ENCODE measurements at regions not wholly inside any gene's neighbourhood (a gene's known extent, or its start where the extent isn't known, plus 50 kb on each side); places are given as distances from the start of the nearest gene placed in this dataset.
"Not testable (repeated sequence)": the region's sequence is repeated elsewhere in the genome, so short reads cannot be mapped to it uniquely, and the experiment has no call there.

DNA sequence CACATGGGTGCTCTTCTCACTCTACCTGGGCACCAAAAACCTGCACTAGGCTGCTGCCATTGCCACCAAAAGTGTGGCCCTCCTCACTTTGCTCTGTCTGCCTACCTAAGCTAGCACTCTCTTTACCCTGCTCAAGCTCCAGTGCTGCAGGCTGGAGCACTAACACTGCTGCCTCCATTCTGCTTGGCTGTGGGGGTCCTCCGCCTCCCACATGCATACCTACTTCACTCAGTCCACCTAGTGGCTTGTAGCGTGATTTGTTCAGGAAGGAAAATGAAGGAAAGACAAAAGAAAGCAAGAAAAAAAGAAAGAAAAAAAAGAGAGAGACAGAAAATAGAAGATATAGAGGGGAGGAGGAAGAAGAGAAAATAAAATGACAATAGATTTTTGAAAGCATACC lies 1339.4 kb upstream of the CHAC2 start:
- H3K4me3 ChIP-seq (ENCODE audit: low read length), result no peak overlapping the region
- no peak for DNase-seq (ENCODE audit: low read depth, low spot score)

DNA sequence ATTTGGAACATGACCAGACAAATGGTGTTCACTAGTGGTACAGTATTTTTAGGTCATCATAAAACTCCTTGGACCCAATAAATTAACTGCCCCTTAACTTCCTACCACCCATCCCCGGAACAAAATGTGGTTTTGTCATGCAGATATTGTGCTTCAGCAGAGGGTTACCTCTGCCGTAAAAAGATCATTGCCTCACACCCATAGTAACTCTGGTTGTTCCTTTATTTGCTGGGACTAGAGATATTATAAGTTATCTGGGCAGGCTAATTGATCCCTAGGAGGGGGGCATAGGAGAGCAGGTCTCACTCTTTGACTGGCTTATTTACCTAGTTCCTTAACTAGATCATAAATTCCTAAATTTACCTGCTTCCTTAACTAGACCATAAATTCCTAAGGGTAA lies 1343.9 kb upstream of the CHAC2 start:
- DNase-seq (ENCODE audit: low read depth, low spot score), result no peak

DNA sequence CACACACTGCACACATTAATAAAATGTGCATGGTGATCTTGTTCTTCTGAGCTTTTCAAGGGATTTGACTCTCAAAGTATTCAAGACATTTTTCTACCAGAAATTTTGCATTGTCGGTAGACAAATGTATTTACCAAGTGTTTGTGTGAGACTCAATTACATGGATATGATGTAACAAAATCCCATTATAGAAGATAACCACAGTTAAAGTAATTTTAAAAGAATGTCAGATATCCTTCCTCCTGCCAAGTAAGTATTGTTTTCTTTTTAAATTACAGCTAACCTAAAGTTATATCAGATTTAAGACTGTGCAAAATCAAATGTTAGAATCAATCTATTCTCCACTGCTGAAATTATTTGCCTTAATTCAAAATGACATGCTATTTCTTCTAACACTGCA lies 1344.5 kb upstream of the CHAC2 start:
- DNase-seq (ENCODE audit: low read depth, low spot score), result no peak

More for the DNA sequence above, 1343.9 kb upstream of the CHAC2 start:
- no peak overlapping the region for H3K4me3 ChIP-seq (ENCODE audit: low read length)

GRCh38 chr2:52416340-52416739 lies 1351.3 kb upstream of the CHAC2 start:
- peak; percentile 4 for DNase-seq (ENCODE audit: low read depth, low spot score)
- no peak overlapping the region for H3K4me3 ChIP-seq (ENCODE audit: low read length)

More for the DNA sequence above, 1344.5 kb upstream of the CHAC2 start:
- H3K4me3 ChIP-seq (ENCODE audit: low read length), result no peak overlapping the region

DNA sequence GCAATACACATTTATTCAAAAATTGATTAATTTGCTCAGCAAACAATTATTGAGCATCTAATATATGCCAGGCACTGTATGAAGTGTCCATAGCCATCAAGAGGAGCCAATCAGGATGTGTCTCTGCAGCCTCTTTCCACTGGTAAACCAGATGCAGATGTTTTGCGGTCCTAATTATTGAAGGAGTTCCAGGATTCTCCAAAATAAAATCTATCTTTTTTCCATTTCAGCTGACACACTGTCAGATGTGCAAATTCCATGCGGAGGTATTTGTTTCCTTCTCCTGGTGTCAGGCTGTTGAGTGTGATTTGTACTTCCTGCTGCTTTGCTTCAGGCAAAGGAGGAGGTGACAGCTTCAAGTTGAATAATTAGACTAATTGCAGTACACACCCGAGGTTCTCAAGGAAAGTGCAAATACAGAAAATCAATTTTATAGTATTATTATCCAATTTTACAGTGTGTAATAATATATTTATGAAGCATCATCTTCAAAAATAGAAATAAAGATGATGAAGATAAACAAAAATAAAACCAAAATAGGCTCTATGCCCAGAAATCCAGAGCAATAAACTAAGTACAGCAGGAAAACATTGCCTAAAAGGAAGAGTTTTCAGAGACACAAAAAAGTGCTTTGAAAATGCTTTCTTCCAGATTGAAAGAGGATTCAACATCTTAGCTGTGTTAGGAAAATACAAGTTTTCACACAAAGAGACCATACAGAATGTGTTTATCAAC lies 1352.9 kb upstream of the CHAC2 start:
- DNase-seq (ENCODE audit: low read depth, low spot score), result no peak
- no peak overlapping the region for H3K4me3 ChIP-seq (ENCODE audit: low read length)

DNA sequence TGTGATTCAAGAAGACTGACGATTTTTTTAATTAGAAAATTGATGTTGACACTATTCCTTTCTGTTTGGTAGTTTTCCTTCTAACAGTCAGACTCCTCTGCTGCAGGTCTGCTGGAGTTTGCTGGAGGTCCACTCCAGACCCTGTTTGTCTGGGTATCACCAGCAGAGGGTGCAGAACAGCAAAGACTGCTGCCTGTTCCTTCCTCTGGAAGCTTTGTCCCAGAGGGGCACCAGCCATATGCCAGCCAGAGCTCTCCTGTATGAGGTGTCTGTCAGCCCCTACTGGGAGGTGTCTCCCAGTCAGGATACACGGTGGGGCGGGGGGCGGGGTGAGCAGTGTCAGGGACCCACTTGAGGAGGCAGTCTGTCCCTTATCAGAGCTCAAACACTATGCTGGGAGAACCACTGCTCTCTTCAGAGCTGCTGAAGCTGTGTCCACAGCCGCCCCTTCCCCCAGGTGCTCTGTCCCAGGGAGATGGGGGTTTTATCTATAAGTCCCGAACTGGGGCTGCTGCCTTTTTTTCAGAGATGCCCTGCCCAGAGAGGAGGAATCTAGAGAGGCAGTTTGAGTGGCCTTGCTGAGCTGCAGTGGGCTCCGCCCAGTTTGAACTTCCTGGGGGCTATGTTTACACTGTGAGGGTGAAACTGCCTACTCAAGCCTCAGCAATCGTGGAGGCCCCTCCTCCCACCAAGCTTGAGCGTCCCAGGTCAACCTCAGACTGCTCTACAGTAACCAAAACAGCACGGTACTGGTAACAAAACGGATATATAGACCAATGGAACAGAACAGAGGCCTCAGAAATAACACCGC lies 1358.1 kb upstream of the CHAC2 start:
- not testable (repeated sequence) for DNase-seq (ENCODE audit: low read depth, low spot score); H3K4me3 ChIP-seq (ENCODE audit: low read length)

DNA sequence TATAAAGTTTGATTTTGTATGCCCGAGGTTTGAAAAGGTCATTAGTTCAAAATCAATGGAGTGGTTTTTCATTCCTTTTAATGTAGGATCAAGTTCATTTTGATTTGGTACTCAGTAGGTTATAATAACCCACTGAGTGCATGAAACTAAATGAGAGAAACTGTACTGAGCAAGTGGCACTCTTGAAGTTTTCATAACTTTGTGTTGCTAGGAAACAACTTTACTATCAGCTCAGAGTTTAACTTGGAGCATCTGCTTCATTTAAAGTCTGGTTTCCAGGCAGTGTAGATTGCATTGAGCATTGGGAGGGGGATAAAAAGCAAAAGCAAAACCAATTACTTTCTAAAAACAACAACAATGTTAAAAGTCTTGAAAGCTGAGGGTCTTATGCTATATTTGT lies 1361.6 kb upstream of the CHAC2 start:
- DNase-seq (ENCODE audit: low read depth, low spot score), result no peak
- no peak overlapping the region for H3K4me3 ChIP-seq (ENCODE audit: low read length)

DNA sequence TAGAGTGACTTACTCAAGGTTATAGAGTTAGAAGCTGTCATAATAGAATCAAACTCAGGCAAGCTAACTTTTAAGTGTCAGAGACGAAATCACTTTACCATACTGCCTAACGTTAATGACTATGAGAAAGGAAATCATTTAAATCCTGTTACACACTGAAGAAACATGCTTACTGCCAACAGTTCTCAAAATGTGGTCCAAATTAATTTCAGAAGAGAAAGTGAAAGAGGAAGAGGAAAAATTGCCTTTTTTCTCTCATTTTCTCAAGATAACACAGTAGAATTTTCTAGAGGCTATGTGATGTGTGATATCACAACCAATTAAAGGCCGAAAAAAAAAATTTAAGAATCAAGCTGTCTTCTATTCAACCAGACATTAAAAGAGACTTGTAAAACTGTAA lies 1362.7 kb upstream of the CHAC2 start:
- DNase-seq (ENCODE audit: low read depth, low spot score), result no peak
- H3K4me3 ChIP-seq (ENCODE audit: low read length), result no peak overlapping the region

DNA sequence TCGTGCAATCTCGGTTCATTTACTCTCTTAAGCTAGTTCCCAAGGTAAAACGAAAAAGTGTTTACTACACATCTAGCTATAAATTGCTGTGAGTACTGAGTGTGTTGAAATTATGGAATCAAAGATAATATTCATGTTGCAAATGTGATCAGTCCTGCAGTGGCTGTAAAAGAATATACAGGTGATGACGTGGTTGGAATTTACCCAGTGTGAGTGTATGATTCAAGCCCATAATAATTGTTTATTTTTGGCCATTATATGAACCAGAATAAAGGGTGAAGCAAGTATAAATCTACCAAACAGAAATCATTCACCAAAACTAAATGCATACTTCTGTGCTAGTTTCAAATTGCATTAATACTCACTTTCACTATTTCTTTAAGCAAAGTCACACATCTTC lies 1363.6 kb upstream of the CHAC2 start:
- no peak overlapping the region for H3K4me3 ChIP-seq (ENCODE audit: low read length)
- DNase-seq (ENCODE audit: low read depth, low spot score), result no peak

- no peak overlapping the region for H3K4me3 ChIP-seq (ENCODE audit: low read length)
- no peak for DNase-seq (ENCODE audit: low read depth, low spot score)
These were observed 1365.5 kb upstream of the CHAC2 start for GRCh38 chr2:52402128-52402527.

GRCh38 chr2:52396836-52397235 lies 1364.9 kb upstream of the NRXN1 start:
- DNase-seq (ENCODE audit: low read depth, low spot score), result no peak
- H3K4me3 ChIP-seq (ENCODE audit: low read length), result no peak overlapping the region

- no peak for DNase-seq (ENCODE audit: low read depth, low spot score)
- no peak overlapping the region for H3K4me3 ChIP-seq (ENCODE audit: low read length)
These were observed 1364.0 kb upstream of the NRXN1 start for GRCh38 chr2:52395912-52396311.

- no peak for DNase-seq (ENCODE audit: low read depth, low spot score)
- H3K4me3 ChIP-seq (ENCODE audit: low read length), result no peak overlapping the region
These were observed 1359.7 kb upstream of the NRXN1 start for GRCh38 chr2:52391621-52392020.

DNA sequence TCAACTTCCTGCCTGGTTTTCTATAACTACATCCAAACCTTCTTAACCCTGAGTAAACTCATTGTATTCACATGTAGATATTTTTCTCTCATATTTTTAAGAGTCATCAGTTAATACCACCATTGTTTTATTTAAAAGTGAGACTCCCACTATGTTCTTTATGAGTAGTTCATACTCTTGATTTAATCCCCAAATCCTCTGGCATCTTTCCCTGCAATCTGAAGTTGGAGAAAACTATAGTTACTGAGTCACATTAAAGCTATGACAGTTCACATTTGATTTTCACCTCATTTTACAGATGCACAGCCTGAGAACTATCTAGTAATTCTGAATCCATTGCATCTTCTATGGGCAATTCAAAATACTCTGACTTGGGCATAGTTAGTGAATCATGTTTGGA lies 1358.7 kb upstream of the NRXN1 start:
- no peak overlapping the region for H3K4me3 ChIP-seq (ENCODE audit: low read length)
- DNase-seq (ENCODE audit: low read depth, low spot score), result no peak

GRCh38 chr2:52387937-52388590 lies 1356.1 kb upstream of the NRXN1 start:
- H3K4me3 ChIP-seq (ENCODE audit: low read length), result no peak overlapping the region
- DNase-seq (ENCODE audit: low read depth, low spot score), result no peak

- no peak for DNase-seq (ENCODE audit: low read depth, low spot score)
- H3K4me3 ChIP-seq (ENCODE audit: low read length), result no peak overlapping the region
These were observed 1354.6 kb upstream of the NRXN1 start for GRCh38 chr2:52386433-52387030.

DNA sequence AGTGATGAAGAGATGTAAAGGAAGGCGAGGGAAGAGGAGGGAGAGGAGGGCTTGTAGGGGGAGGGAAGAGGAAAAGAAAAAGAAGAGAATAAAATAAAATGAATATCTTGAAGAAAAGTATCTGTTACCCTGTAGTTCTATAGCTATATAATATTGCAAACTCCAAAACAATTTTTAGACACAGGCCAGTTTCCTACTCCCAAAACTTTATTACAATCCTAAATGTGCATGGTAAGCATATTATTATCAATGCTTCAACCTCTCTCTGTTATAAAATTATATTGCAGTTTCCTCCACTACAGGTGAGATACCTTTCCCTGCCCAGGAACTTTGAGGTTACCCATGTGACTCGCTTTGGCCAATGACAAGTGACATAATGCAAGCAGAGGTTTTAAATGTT lies 1351.6 kb upstream of the NRXN1 start:
- DNase-seq (ENCODE audit: low read depth, low spot score), result no peak
- no peak overlapping the region for H3K4me3 ChIP-seq (ENCODE audit: low read length)

DNA sequence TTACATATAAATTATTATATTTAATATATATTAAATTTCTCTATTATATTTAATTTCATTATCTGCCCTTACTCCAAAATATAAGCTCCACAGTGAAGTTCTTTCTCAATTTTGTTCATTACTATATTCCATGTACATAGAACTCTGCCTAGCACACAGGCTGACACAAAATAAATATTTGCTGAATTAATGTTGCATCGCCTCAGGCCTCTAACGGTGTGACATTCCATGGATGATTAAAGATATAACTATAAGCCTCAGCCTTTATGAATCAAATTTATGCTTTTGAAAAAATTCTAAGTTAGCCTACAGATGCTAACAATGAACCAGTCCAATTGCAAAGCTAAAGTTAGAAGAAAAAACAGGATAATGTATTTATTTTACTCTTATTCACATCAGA lies 1337.2 kb upstream of the NRXN1 start:
- DNase-seq (ENCODE audit: low read depth, low spot score), result no peak
- H3K4me3 ChIP-seq (ENCODE audit: low read length), result no peak overlapping the region

- no peak overlapping the region for H3K4me3 ChIP-seq (ENCODE audit: low read length)
- DNase-seq (ENCODE audit: low read depth, low spot score), result no peak
These were observed 1336.2 kb upstream of the NRXN1 start for GRCh38 chr2:52368141-52368540.

GRCh38 chr2:52365946-52366345 lies 1334.0 kb upstream of the NRXN1 start:
- no peak overlapping the region for H3K4me3 ChIP-seq (ENCODE audit: low read length)
- no peak for DNase-seq (ENCODE audit: low read depth, low spot score)
